Aorta (tissue), 5 donors: ENCODE measurements at regions not wholly inside any gene's neighbourhood (a gene's known extent, or its start where the extent isn't known, plus 50 kb on each side); places are given as distances from the start of the nearest gene placed in this dataset.
"Not testable (repeated sequence)": the region's sequence is repeated elsewhere in the genome, so short reads cannot be mapped to it uniquely, and the experiment has no call there.

Source experiments
- ATAC-seq: fragments of 200-7000 bp; cut with Tn5 transposase; one replicate; pipeline ENCODE4 v1.9.1; 2022; ENCODE audit warnings: moderate library complexity; ENCODE audit not compliant: low FRiP score
- DNase-seq, 2 donors: peaks; one replicate each; pipeline ENCODE4 v3.0.0-alpha.2; 2020
- H3K27ac ChIP-seq, 2 donors: one replicate each; pipeline ENCODE4 v1.5.1; 2013; ENCODE audit warnings: low read length in 2 of 2, mild to moderate bottlenecking in 2 of 2, moderate library complexity in 2 of 2, control low read depth in 1 of 2, inconsistent platforms in 1 of 2, low read depth in 1 of 2
- H3K27me3 ChIP-seq, 2 donors: one replicate each; pipeline ENCODE4 v1.6.1; 2013; ENCODE audit warnings: control low read depth in 1 of 2, low read length in 1 of 2, mild to moderate bottlenecking in 1 of 2, moderate library complexity in 1 of 2; ENCODE audit not compliant: insufficient read depth in 2 of 2, control insufficient read depth in 1 of 2
- H3K36me3 ChIP-seq, 2 donors: one replicate each; pipeline ENCODE4 v1.6.1; 2013; ENCODE audit warnings: control low read depth in 1 of 2, low read length in 1 of 2, mild to moderate bottlenecking in 1 of 2; ENCODE audit not compliant: insufficient read depth in 2 of 2, control insufficient read depth in 1 of 2
- H3K4me1 ChIP-seq, 2 donors: one replicate each; pipeline ENCODE4 v1.6.1; 2013; ENCODE audit warnings: low read length in 2 of 2, control low read depth in 1 of 2, mild to moderate bottlenecking in 1 of 2, moderate library complexity in 1 of 2; ENCODE audit not compliant: insufficient read depth in 2 of 2, control insufficient read depth in 1 of 2
- H3K4me3 ChIP-seq, 2 donors: one replicate each; pipeline ENCODE4 v1.5.1; 2013; ENCODE audit warnings: low read length in 2 of 2, control low read depth in 1 of 2, mild to moderate bottlenecking in 1 of 2
- H3K9me3 ChIP-seq: one replicate; pipeline ENCODE4 v1.6.1; 2013; ENCODE audit warnings: mild to moderate bottlenecking, low read length; ENCODE audit not compliant: control insufficient read depth
- WGBS, 2 donors: extraction: QIAGEN DNeasy Blood & Tissue Kit; methylation state at CpG; one replicate each; pipeline ENCODE4 v1.1.7; 2013; 5-methylcytosine and 5-hydroxymethylcytosine counted together
- intact Hi-C, 2 donors: fragments of 100-400 bp; cut with DNase I; formaldehyde crosslinking; loops; one replicate each; pipeline versions ENCODE4 v1.14.2 to v1.15.0; 2022
- donor health status: healthy with polysubstance abuse.
- donor health status: Bipolar disorder and iron deficiency.
- donor health status: DM: no; HTN: no; CAD: no.
- donor health status: DM: no; HTN: no; CAD: no.
- donor health status: DM: yes; HTN: yes; CAD: no.

GRCh38 chrX:138962419-138962818 is 250.9 kb upstream of the FGF13 start:
- H3K27ac ChIP-seq, H3K4me1 ChIP-seq, H3K36me3 ChIP-seq, intact Hi-C loops, ATAC-seq, H3K27me3 ChIP-seq, H3K9me3 ChIP-seq, H3K4me3 ChIP-seq, DNase-seq: not testable (repeated sequence)
- whole genome bisulfite sequencing, 2 donors, result 70 to 90% methylated on average over 3 of the region's 3 CpGs

GRCh38 chrX:138954976-138955375 is 243.5 kb upstream of the FGF13 start:
- no peaks in the 10 kb centered on the region for H3K4me1 ChIP-seq
- WGBS, 2 donors, result 27 to 31% methylated on average over 5 of the region's 5 CpGs
- no peak for ATAC-seq
- H3K9me3 ChIP-seq, result no peaks in the 10 kb centered on the region
- no peaks in the 10 kb centered on the region for H3K27me3 ChIP-seq
- DNase-seq, result no peak
- intact Hi-C loops, result no loop called here
- H3K36me3 ChIP-seq, result no peaks in the 10 kb centered on the region
- no peak overlapping the region for H3K4me3 ChIP-seq
- no peak overlapping the region for H3K27ac ChIP-seq

GRCh38 chrX:138946926-138947325 is 235.4 kb upstream of the FGF13 start:
- DNase-seq (no peak), ATAC-seq (no peak)
- Histone ChIP-seq H3K4me3 (no peak overlapping the region), H3K27ac (no peak overlapping the region), H3K4me1 (no peaks in the 10 kb centered on the region), H3K27me3 (peaks cover 0 to 8% of the 10 kb centered on the region in 2 donors), H3K36me3 (no peaks in the 10 kb centered on the region), H3K9me3 (no peaks in the 10 kb centered on the region)
- intact Hi-C loops, result no loop called here
- 31 to 33% methylated on average over 3 of the region's 3 CpGs for WGBS, 2 donors

GRCh38 chrX:138945219-138945618 is 233.7 kb upstream of the FGF13 start:
- Histone ChIP-seq H3K4me1 (no peaks in the 10 kb centered on the region), H3K9me3 (no peaks in the 10 kb centered on the region), H3K27me3 (peaks cover 0 to 8% of the 10 kb centered on the region in 2 donors), H3K36me3 (no peaks in the 10 kb centered on the region), H3K4me3 (no peak overlapping the region), H3K27ac (no peak overlapping the region)
- WGBS, 2 donors, result 63 to 64% methylated on average over 6 of the region's 6 CpGs
- no peak for DNase-seq
- ATAC-seq, result no peak
- intact Hi-C loops, result no loop called here

DNA sequence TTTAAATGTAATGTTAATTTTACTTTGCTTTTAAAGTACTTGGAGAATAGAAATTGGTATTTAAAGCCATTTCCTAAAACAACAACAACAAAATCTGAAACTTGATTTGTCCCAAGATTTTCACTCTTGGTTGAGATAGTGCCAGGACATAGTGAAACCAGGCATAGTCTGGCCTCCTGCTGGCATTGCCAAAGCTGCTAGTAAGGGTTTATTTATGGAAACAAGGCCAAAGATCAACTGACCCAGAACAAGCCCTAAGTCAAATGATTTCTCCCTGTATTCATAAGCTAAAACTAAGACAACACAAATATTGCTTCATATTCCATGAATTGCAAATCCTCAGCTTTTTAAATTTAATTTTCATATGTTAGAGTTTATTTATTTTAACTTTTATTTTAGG is 227.5 kb upstream of the FGF13 start:
- Histone ChIP-seq H3K4me3 (no peak overlapping the region), H3K27me3 (no peaks in the 10 kb centered on the region), H3K27ac (no peak overlapping the region), H3K9me3 (no peaks in the 10 kb centered on the region), H3K4me1 (no peaks in the 10 kb centered on the region), H3K36me3 (no peaks in the 10 kb centered on the region)
- intact Hi-C loops, result no loop called here
- ATAC-seq, result no peak
- DNase-seq, result no peak

- intact Hi-C loops, result no loop called here
- Histone ChIP-seq H3K9me3 (no peaks in the 10 kb centered on the region), H3K27me3 (no peaks in the 10 kb centered on the region), H3K36me3 (no peaks in the 10 kb centered on the region), H3K4me3 (no peak overlapping the region), H3K4me1 (no peaks in the 10 kb centered on the region), H3K27ac (no peak overlapping the region)
- DNase-seq (no peak), ATAC-seq (no peak)
- WGBS, 2 donors, result 37 to 50% methylated on average over 1 of the region's 1 CpG
Observed at GRCh38 chrX:138938003-138938402, 226.5 kb upstream of the FGF13 start.

- 74 to 81% methylated on average over 2 of the region's 2 CpGs for WGBS, 2 donors
- no peaks in the 10 kb centered on the region for H3K27me3 ChIP-seq
- H3K36me3 ChIP-seq, result no peaks in the 10 kb centered on the region
- intact Hi-C loops, result no loop called here
- no peak overlapping the region for H3K27ac ChIP-seq
- no peak overlapping the region for H3K4me3 ChIP-seq
- no peak for DNase-seq
- no peak for ATAC-seq
- no peaks in the 10 kb centered on the region for H3K4me1 ChIP-seq
- no peaks in the 10 kb centered on the region for H3K9me3 ChIP-seq
Observed at GRCh38 chrX:138931212-138931611, 219.7 kb upstream of the FGF13 start.

DNA sequence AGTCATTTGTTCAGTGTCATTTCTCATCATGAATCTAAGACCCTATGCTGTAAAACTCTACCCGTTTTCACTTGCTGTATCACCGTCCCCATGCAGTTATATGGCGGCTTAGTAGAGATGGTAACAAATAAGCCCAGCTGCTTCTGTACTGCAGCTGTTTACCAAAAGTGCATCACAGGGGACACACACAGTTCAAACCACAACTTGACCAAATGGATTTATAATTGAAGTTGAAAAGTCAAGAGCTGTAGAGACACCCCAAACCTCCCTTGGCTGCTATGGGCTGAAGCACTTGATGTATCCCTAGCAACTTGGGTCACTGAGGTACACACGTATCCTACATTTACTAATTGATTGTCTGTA is 219.0 kb upstream of the FGF13 start:
- Histone ChIP-seq H3K27ac (no peak overlapping the region), H3K4me1 (no peaks in the 10 kb centered on the region), H3K4me3 (no peak overlapping the region), H3K9me3 (no peaks in the 10 kb centered on the region), H3K36me3 (no peaks in the 10 kb centered on the region), H3K27me3 (no peaks in the 10 kb centered on the region)
- DNase-seq, result no peak
- WGBS, 2 donors, result 77 to 87% methylated on average over 4 of the region's 4 CpGs
- ATAC-seq, result no peak
- intact Hi-C loops, result no loop called here

GRCh38 chrX:138929926-138930582 is 218.5 kb upstream of the FGF13 start:
- DNase-seq (no peak), ATAC-seq (no peak)
- no peaks in the 10 kb centered on the region for H3K36me3 ChIP-seq
- no peak overlapping the region for H3K4me3 ChIP-seq
- H3K4me1 ChIP-seq, result no peaks in the 10 kb centered on the region
- H3K27ac ChIP-seq, result no peak overlapping the region
- intact Hi-C loops, result no loop called here
- H3K27me3 ChIP-seq, result no peaks in the 10 kb centered on the region
- WGBS, 2 donors, result 43 to 48% methylated on average over 4 of the region's 4 CpGs
- no peaks in the 10 kb centered on the region for H3K9me3 ChIP-seq
